Activated CD4-positive, alpha-beta T cell treated with anti-CD3 and anti-CD28 coated beads, Interleukin-2, amount 50 U/mL, for 48 hours (primary cell): ENCODE measurements at regions not wholly inside any gene's neighbourhood (a gene's known extent, or its start where the extent isn't known, plus 50 kb on each side); places are given as distances from the start of the nearest gene placed in this dataset.
"Not testable (repeated sequence)": the region's sequence is repeated elsewhere in the genome, so short reads cannot be mapped to it uniquely, and the experiment has no call there.

Experiments
- DNase-seq, 2 experiments: peaks; one replicate each; pipeline ENCODE4 v3.0.0-alpha.2; 2020

GRCh38 chr16:26395700-26396099 is 671.0 kb upstream of the C16orf82 start:
- no peak for DNase-seq

- no peak for DNase-seq
These were observed 670.1 kb upstream of the C16orf82 start for GRCh38 chr16:26396511-26397235.

GRCh38 chr16:26413780-26414179 is 652.9 kb upstream of the C16orf82 start:
- no peak for DNase-seq

- DNase-seq: not testable (repeated sequence)
These were observed 647.3 kb upstream of the C16orf82 start for GRCh38 chr16:26419458-26419857.

GRCh38 chr16:26430618-26431017 is 636.1 kb upstream of the C16orf82 start:
- no peak for DNase-seq

GRCh38 chr16:26433807-26434206 is 632.9 kb upstream of the C16orf82 start:
- DNase-seq: no peak

GRCh38 chr16:26441178-26441577 is 625.5 kb upstream of the C16orf82 start:
- DNase-seq: no peak

GRCh38 chr16:26442321-26442720 is 624.4 kb upstream of the C16orf82 start:
- no peak for DNase-seq

GRCh38 chr16:26447570-26447969 is 619.2 kb upstream of the C16orf82 start:
- no peak for DNase-seq

- no peak for DNase-seq
These were observed 613.5 kb upstream of the C16orf82 start for GRCh38 chr16:26453215-26453614.

- no peak for DNase-seq
These were observed 612.6 kb upstream of the C16orf82 start for GRCh38 chr16:26454102-26454501.

- DNase-seq: no peak
These were observed 610.7 kb upstream of the C16orf82 start for GRCh38 chr16:26456074-26456473.

GRCh38 chr16:26457095-26457494 is 609.6 kb upstream of the C16orf82 start:
- DNase-seq: no peak

- DNase-seq: no peak
These were observed 608.8 kb upstream of the C16orf82 start for GRCh38 chr16:26457882-26458281.

GRCh38 chr16:26464576-26465266 is 602.0 kb upstream of the C16orf82 start:
- no peak for DNase-seq

GRCh38 chr16:26474405-26474804 is 592.3 kb upstream of the C16orf82 start:
- DNase-seq: not testable (repeated sequence)

- DNase-seq: no peak
These were observed 591.1 kb upstream of the C16orf82 start for GRCh38 chr16:26475596-26475995.

GRCh38 chr16:26491101-26491670 is 575.5 kb upstream of the C16orf82 start:
- no peak for DNase-seq

- DNase-seq: no peak
These were observed 574.8 kb upstream of the C16orf82 start for GRCh38 chr16:26491962-26492361.

- DNase-seq: no peak
These were observed 573.0 kb upstream of the C16orf82 start for GRCh38 chr16:26493751-26494150.

- no peak for DNase-seq
These were observed 568.8 kb upstream of the C16orf82 start for GRCh38 chr16:26497896-26498295.

- DNase-seq: no peak
These were observed 566.4 kb upstream of the C16orf82 start for GRCh38 chr16:26500326-26500725.

- DNase-seq: no peak
These were observed 561.2 kb upstream of the C16orf82 start for GRCh38 chr16:26505496-26505895.

- not testable (repeated sequence) for DNase-seq
These were observed 557.8 kb upstream of the C16orf82 start for GRCh38 chr16:26508946-26509345.
